H1 (cell line): ENCODE measurements at regions not wholly inside any gene's neighbourhood (a gene's known extent, or its start where the extent isn't known, plus 50 kb on each side); places are given as distances from the start of the nearest gene placed in this dataset.

Source experiments
- RAD21 ChIP-seq, 2 experiments: IDR thresholded peaks in 1 of 2; conservative IDR thresholded peaks in 1 of 2; 2 replicates each; pipeline ENCODE4 v1.6.1; 2011; ENCODE audit warnings: low read depth in 2 of 2, low read length in 2 of 2, improper control_type of control experiment in 1 of 2, inconsistent platforms in 1 of 2, mild to moderate bottlenecking in 1 of 2, moderate library complexity in 1 of 2

- TF ChIP-seq RAD21 (IDR thresholded peaks at IDR 0.05 in 1 of 2, conservative IDR thresholded peaks at IDR 0.05 in 1 of 2; ENCODE audit: low read depth in 2 of 2, low read length in 2 of 2) = no peak
Observed at GRCh38 chr15:91524534-91524933, 329.0 kb upstream of the SLCO3A1 start (continued).
